KBM-7 (cell line): ENCODE measurements at regions not wholly inside any gene's neighbourhood (a gene's known extent, or its start where the extent isn't known, plus 50 kb on each side); places are given as distances from the start of the nearest gene placed in this dataset.
"Not testable (repeated sequence)": the region's sequence is repeated elsewhere in the genome, so short reads cannot be mapped to it uniquely, and the experiment has no call there.

Source experiments
- DNase-seq: peaks from one replicate; pipeline ENCODE4 v3.0.0-alpha.2; 2015
- in situ Hi-C: fragments of 300-500 bp; cut with MboI; formaldehyde crosslinking; loops from 2 replicates; pipeline ENCODE4 v1.14.3; 2020; ENCODE audit warnings: low sequenced_read_pairs, low pct_unique_long_range_greater_than_20kb, mixed read lengths

DNA sequence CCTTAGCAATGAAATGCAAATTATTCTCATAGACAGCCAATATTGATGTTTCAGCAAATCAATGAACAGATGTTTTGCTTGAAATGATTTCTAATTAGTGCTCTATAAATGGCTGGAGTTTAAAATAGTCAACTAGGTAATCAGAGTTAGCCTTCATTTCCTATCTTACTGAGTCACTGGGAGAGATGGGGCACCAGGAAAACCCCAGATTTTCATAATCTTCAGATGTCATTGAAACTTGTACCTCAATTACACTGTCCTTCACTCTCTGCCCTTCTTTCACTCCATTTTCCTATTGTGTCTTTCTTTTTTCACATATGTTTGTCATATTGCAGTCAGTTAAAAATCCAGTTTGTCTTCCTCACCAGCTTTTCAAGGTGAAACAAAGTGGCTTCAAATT, 92.7 kb downstream of the C12orf75 start:
- no peak for DNase-seq
- in situ Hi-C loops: loop anchor here (25.0 kb wide), 1 partner anchor 714 kb away; the partner anchor contains the start of gene NUAK1

DNA sequence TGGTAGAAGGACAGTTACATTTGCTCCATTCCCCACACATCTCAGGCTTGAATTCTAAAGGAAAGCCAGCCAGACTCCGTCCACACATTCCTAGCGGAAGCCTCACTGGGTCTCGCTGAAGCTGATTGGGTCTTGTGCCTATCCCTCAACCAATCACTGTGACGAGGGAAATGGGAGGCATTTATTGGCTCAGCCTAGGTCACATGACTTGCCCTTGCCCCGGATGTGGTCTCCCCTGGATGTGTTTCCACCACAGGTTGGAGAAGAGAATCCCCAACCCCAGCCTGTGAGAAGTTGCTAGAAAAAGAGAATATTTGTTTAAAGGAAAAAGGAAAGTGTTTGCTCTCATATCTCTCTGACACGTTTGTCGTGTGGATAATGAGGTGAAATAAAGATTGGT, 93.4 kb downstream of the C12orf75 start:
- in situ Hi-C loops: loop anchor here (25.0 kb wide), 1 partner anchor 713 kb away; the partner anchor contains the start of gene NUAK1
- DNase-seq: no peak

DNA sequence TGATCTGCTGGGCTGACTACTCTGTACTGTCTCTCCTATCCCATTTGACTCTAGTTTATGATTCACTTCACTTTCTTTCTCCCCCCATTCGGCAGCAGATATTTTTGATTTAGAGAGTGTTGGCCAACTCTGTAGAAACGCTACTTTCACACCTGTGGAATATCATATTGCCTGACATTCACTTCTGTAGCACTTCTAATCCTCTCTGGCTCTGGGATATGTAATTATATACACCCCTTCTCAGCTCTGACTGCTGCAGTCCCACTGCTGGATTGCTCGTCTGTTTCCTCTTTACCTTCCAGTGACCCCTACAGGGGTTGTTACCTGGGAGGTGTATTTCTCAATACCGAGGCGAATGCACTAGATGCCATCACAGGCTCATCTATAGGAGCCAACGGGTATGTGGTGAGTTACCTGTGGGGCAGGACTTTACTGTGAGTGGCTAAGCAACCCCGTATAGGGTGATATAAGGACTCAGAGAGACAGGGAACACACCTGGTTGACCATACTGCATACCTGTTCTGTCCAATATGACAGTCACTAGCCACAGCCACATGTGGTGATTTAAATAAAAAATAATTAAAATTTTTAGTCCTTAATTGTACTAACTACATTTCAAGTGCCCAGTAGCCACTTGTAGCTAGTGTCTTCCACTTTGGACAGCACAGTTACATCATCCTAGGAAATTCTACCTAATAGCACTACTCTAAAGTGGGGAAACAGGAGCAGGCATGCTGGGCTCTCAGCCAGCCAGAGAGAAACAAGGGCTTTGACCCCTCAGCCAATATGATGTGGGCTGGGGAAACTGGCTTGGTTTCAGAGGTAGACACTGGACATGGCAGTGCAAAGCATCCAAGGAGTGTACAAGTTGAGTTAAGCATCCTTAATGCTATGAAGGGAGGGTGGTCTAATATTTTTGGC, 95.0 kb downstream of the C12orf75 start:
- in situ Hi-C loops: no loop called here
- DNase-seq: no peak

- in situ Hi-C loops: no loop called here
- DNase-seq: no peak
These were observed 96.3 kb downstream of the C12orf75 start for GRCh38 chr12:105426766-105427165.

GRCh38 chr12:105427883-105428282, 97.4 kb downstream of the C12orf75 start:
- in situ Hi-C loops: no loop called here
- DNase-seq: no peak

GRCh38 chr12:105428793-105429395, 98.4 kb downstream of the C12orf75 start:
- no peak for DNase-seq
- in situ Hi-C loops: no loop called here

- no peak for DNase-seq
- in situ Hi-C loops: no loop called here
These were observed 99.0 kb downstream of the C12orf75 start for GRCh38 chr12:105429511-105429910.

DNA sequence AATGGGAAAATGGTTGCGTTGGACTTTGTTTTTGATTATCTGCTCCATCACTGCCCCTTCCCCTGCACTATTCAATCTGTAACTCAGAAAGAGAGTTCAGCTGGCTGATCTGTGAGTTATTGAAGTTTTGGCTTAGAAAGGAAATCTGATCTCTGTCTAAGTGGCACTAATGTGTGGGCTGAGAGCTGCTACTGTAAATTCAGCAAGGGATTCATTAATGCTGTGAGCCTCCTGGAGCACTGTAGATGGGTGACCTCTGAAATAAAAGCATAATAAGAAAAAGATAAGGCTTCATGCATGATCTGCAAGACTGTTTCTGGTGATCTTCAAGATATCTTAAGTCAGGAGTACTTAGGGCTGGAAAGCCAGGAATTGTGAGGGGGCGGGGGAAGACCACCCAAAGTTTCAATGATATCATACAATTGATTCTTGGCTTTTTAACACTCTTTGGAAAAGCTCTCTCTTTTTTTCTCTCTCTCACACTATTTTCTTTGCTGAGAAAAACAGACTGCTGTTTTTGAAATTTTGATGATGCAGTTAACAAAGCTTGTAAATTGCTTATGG, 101.1 kb downstream of the C12orf75 start:
- DNase-seq: no peak
- in situ Hi-C loops: no loop called here

DNA sequence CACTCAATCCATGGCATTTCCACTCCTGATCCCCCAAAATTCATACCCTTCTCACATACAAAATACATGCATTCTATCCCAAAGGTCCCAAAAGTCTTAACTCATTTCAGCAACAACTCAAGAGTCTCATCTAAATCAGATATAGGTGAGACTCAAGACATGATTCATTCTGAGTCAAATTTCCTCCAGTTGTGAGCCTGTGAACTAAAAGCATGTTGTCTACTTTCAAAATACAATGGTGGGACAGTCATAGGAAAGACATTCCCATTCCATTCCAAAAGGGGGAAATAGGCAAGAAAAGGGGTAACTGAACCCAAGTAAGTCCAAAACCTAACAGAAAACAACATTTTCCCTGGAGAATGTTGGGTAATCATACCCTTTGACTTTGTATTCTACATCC, 103.3 kb downstream of the C12orf75 start:
- in situ Hi-C loops: no loop called here
- no peak for DNase-seq

DNA sequence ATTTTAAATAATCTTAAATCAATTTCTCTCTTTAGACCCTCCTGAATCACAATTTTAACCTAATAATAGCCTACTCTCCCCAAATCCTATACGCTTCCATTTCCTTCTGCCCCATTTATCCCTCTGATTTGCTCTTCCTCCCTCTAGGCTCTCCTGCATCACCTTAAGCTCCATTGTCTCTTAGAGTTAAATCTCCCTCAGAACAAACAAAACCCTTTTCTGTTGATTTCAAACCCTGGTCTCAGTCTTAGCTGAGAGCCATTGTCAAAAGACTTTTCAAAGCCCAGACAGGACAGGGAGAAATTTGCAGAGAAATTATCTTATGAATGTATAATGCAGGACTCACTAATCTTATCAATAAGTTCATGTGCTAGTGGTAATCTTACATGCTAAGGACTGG, 106.1 kb downstream of the C12orf75 start:
- no peak for DNase-seq
- in situ Hi-C loops: no loop called here

GRCh38 chr12:105440037-105440664, 109.7 kb downstream of the C12orf75 start:
- in situ Hi-C loops: no loop called here
- peak; percentile 12 for DNase-seq

- DNase-seq: no peak
- in situ Hi-C loops: no loop called here
These were observed 113.5 kb downstream of the C12orf75 start for GRCh38 chr12:105443802-105444652.

DNA sequence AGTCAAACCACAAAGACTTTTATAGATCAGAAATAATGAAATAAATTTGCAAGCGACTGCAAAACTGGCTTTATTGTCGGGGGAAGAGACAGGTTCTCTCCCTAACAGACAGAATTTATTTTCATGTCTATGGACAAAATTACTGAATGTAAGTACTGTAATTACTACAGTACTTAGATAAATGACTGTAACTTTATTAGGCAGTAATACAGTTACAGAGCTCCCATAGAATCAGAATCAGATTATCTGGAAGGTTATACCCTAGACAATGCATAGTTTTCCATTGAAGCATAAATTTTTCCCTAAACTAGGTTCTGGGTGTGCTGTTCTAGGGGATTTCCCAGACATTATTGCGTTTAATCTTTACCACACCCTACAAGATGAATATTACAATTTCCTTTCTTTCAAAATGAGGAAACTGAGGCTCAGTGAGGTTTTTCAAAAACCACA, 114.2 kb downstream of the C12orf75 start:
- in situ Hi-C loops: no loop called here
- no peak for DNase-seq

DNA sequence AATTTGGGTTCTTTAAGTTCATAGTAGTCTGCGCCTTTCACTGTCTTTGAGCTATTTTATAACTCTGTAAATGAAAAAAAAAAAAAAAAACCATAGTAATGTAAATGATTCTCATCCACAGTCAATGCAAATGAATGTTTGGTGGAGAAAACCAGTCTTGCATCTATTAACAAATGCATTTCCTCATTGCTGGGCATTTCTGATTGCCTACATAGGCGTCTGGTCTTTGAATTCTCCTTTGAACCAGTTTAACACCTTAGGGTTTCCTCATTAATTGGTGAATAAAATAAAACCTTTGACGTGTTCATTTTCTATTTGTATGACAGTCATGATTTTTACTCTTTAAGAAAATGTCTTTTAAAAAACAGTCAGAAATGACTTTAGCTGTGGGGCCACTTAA, 114.8 kb downstream of the C12orf75 start:
- in situ Hi-C loops: no loop called here
- no peak for DNase-seq

DNA sequence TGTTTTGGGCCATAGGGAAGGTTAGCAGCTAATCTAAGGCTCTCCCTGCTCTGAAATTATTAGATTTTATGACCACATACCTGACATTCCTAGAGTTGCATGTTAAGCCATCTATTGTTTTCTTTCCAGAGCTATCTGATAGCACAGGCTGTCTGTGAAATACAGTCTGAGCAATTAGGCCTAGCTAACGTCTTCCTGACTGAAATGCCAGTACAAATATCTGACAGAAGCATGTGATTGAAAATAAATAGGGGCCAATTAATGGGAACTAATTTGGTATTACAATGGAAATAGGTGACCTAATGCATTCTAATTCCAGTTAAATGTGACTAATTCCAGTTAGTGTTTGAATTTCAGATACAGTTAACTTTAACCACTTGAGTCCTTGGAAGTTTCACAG, 115.2 kb downstream of the C12orf75 start:
- in situ Hi-C loops: no loop called here
- DNase-seq: no peak

DNA sequence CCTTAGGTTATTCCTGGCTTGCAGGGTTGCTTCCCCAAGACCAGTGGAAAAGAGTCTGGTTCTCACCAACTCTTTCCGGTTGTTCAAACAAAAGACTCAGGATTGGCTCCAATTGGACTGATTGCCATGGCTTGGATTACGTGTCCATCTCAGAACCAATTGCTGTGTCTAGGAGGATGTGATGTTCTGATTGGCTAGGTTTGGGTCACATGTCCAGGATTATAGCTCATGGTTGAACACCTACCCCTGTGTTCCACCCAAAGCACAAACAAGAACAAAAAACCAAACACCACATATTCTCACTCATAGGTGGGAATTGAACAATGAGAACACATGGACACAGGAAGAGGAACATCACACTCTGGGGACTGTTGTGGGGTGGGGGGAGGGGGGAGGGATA, 116.0 kb downstream of the C12orf75 start:
- DNase-seq, in situ Hi-C loops: not testable (repeated sequence)

DNA sequence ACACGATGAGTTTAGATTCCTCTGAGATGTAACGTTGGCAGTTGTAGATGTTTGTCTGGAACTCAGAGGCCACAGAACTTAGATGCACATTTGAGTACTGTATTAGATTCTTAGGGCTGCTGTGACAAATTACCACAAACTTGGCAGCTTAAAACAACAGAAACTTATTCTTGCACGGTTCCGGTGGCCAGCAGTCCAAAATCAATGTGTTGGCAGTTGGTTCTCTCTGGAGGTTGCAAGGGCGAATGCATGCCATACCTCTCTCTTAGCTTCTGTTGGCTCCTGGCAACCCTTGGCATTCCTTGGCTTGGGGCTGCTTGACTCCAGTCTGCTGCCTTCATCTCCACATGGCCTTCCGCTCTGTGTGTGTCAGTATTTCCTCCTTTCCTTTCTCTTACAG, 118.9 kb downstream of the C12orf75 start:
- in situ Hi-C loops: no loop called here
- DNase-seq: no peak

DNA sequence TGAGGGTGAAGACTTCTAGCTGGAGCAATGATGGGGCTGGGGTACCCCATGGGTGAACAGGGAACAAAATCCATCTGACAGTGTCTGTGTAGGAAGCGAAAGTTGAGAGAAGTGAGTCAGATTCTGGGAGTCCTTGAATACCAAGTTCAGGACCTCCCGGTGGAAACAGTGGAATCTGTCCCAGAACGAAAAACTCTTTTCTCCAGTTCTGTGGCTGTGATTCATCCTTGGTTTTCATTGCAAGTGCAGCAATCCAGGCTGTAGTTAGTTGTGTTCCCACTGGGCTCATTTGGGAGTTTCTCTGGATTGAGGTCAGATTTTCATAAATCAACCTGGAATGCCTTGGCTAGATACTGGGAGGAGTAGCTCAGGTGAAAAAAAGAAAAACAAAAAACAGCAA, 120.7 kb downstream of the C12orf75 start:
- in situ Hi-C loops: no loop called here
- no peak for DNase-seq

- DNase-seq: no peak
- in situ Hi-C loops: no loop called here
These were observed 121.3 kb downstream of the C12orf75 start for GRCh38 chr12:105451798-105452197.
